ENCODE measurements at regions not wholly inside any gene's neighbourhood (a gene's known extent, or its start where the extent isn't known, plus 50 kb on each side); places are given as distances from the start of the nearest gene placed in this dataset.

DNA sequence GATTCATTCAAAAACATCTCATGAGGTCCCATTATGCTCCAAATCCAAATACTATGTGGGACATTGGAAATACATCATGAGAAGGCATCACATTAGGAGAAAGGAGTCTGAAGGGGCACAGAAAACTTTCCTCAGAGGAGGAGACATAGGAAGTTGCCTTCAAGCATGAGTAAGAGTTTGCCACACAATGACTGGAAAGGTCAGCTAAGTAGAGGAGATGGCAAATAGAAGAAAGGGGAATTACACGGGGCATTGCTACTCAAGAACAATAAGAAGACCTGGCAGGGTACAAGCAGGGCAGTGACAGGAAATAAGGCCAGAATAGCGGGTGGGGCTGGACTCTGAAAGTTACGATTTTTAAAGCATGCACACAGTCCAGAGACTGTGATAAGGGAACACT is 231.6 kb downstream of the SPRY2 start:
- TF ChIP-seq POLR2A (IDR thresholded peaks at IDR 0.05) (no peak), CTCF (IDR thresholded peaks at IDR 0.05) (no peak), EP300 (IDR thresholded peaks at IDR 0.05) (no peak)

All from gastroesophageal sphincter (tissue), 3 donors.